Lower leg skin (tissue), 4 donors: ENCODE measurements at regions not wholly inside any gene's neighbourhood (a gene's known extent, or its start where the extent isn't known, plus 50 kb on each side); places are given as distances from the start of the nearest gene placed in this dataset.

Experiments
- DNase-seq, 2 donors: peaks; one replicate each; pipeline ENCODE4 v3.0.0-alpha.2; 2019; ENCODE audit warnings: low spot score in 2 of 2
- H3K4me3 ChIP-seq: fragments of 200-600 bp; sonication (generic); 2 replicates; pipeline ENCODE4 v1.5.1; 2017; ENCODE audit warnings: mild to moderate bottlenecking, low read depth; ENCODE audit not compliant: poor library complexity, severe bottlenecking
- CTCF ChIP-seq, 3 donors: fragments of 450-650 bp; IDR thresholded peaks; one replicate each; pipeline ENCODE4 v1.5.1; 2016; ENCODE audit warnings: antibody characterized with exemption in 3 of 3, mild to moderate bottlenecking in 3 of 3, moderate library complexity in 2 of 3
- POLR2A ChIP-seq, 2 donors: fragments of 450-650 bp; IDR thresholded peaks; one replicate each; pipeline ENCODE4 v1.6.1; 2016 to 2017; ENCODE audit warnings: antibody characterized with exemption in 2 of 2, mild to moderate bottlenecking in 1 of 2, moderate library complexity in 1 of 2
- WGBS, 2 donors: methylation state at CpG; one replicate each; pipeline ENCODE4 v1.1.5; 2018; 5-methylcytosine and 5-hydroxymethylcytosine counted together
- intact Hi-C: fragments of 100-400 bp; cut with DNase I; formaldehyde crosslinking; loops from one replicate; pipeline ENCODE4 v1.15.0; 2023; ENCODE audit warnings: low total_unique reads

DNA sequence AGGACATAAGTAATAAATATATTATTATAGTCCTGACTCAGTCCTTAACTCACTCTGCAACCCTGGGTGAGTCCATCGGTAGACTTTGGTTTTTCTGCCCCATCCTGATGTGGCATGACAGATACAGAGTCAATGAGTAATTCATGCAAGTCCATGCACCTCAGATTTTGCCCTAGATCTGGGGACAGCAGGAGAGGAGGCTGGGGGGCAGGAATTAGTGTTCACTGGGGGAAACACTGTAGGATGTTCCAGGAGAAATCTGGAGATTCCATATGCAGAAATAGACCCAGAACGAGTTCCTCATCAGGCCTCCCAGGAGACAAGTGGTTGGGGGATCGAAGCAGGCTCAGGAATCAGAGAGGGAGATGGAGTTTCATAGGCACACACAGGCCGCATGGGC, 150.8 kb downstream of the DICER1 start:
- TF ChIP-seq POLR2A (IDR thresholded peaks at IDR 0.05), result no peak
- TF ChIP-seq CTCF (IDR thresholded peaks at IDR 0.05), result no peak
- no peak overlapping the region for H3K4me3 ChIP-seq
- no peak for DNase-seq
- 74 to 88% methylated on average over 4 of the region's 4 CpGs for WGBS, 2 donors
- intact Hi-C loops, result no loop called here

DNA sequence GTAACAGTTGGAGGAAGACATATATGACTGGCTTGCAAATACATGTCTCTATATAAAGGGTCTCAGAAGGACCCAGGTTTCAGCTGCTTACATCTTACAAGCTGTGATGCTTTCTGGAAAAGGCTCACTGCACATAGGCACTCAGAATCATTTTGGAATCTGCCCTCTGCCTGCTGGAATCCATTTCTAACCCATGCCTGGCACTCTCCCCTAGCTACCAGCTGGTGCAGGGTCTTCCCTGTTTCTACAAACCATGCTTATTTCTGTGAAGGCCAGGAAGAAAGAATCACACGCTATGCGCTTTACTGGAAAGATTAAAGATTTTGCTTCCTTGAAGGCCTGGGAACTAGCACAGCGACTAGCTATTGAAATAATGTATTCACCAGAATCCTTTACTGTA, 151.3 kb downstream of the DICER1 start:
- no peak overlapping the region for H3K4me3 ChIP-seq
- intact Hi-C loops, result no loop called here
- TF ChIP-seq POLR2A (IDR thresholded peaks at IDR 0.05) (no peak), CTCF (IDR thresholded peaks at IDR 0.05) (no peak)
- no peak for DNase-seq
- 94 to 98% methylated on average over 3 of the region's 3 CpGs for WGBS, 2 donors

- no peak overlapping the region for H3K4me3 ChIP-seq
- WGBS, 2 donors, result 67 to 77% methylated on average over 11 of the region's 11 CpGs
- TF ChIP-seq CTCF (IDR thresholded peaks at IDR 0.05), result no peak
- no peak for TF ChIP-seq POLR2A (IDR thresholded peaks at IDR 0.05)
- intact Hi-C loops, result no loop called here
- no peak for DNase-seq
Observed at GRCh38 chr14:95003099-95003960, 154.0 kb downstream of the DICER1 start.

- 41 to 54% methylated on average over 10 of the region's 10 CpGs for WGBS, 2 donors
- no peak for TF ChIP-seq POLR2A (IDR thresholded peaks at IDR 0.05)
- TF ChIP-seq CTCF (IDR thresholded peaks at IDR 0.05), result no peak
- no peak overlapping the region for H3K4me3 ChIP-seq
- intact Hi-C loops, result no loop called here
- no peak for DNase-seq
Observed at GRCh38 chr14:94998685-94999084, 158.6 kb downstream of the DICER1 start.

DNA sequence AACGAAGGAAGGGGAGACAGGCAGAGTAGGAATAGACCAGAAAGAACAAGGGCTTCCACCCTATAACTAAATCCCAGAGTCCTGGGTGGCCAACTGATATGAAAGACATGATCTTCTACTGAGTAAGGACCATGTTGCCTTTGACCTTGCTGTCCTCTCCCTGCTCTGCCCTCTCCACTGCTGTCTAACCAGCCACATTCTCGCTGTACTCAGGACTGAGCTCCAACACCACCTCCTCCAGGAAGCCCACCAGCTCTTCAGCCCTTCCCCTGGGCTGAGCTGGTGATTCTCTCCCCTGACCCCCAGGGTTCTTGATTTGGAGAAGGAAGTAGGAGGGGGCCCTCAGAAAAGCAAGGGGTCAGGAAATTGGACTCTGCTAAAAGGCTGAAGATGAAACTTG, 159.2 kb downstream of the DICER1 start:
- intact Hi-C loops, result no loop called here
- DNase-seq, result no peak
- 68 to 96% methylated on average over 2 of the region's 2 CpGs for WGBS, 2 donors
- TF ChIP-seq POLR2A (IDR thresholded peaks at IDR 0.05) (no peak), CTCF (IDR thresholded peaks at IDR 0.05) (no peak)
- no peak overlapping the region for H3K4me3 ChIP-seq

- intact Hi-C loops, result no loop called here
- no peak overlapping the region for H3K4me3 ChIP-seq
- WGBS, 2 donors, result 66 to 77% methylated on average over 10 of the region's 10 CpGs
- DNase-seq, result no peak
- no peak for TF ChIP-seq CTCF (IDR thresholded peaks at IDR 0.05)
- no peak for TF ChIP-seq POLR2A (IDR thresholded peaks at IDR 0.05)
Observed at GRCh38 chr14:94995551-94995950, 161.8 kb downstream of the DICER1 start.
